Keratinocyte (primary cell): ENCODE measurements at regions not wholly inside any gene's neighbourhood (a gene's known extent, or its start where the extent isn't known, plus 50 kb on each side); places are given as distances from the start of the nearest gene placed in this dataset.
"Not testable (repeated sequence)": the region's sequence is repeated elsewhere in the genome, so short reads cannot be mapped to it uniquely, and the experiment has no call there.

Source experiments
- DNase-seq: peaks from one replicate; pipeline ENCODE4 v3.0.0-alpha.2; 2011; ENCODE audit warnings: low read depth, missing footprints, low spot score
- FAIRE-seq: peaks from 2 replicates; lab custom pipeline; 2011; peaks lifted over from hg19 to GRCh38; lab: Jason Lieb, UNC
- H2AFZ ChIP-seq: 2 replicates; pipeline ENCODE4 v1.6.0; 2012; ENCODE audit warnings: low read length, control low read depth, inconsistent platforms; ENCODE audit not compliant: control insufficient read depth
- H3K27ac ChIP-seq: 2 replicates; pipeline ENCODE4 v1.5.1; 2011; ENCODE audit warnings: low read length; ENCODE audit not compliant: control insufficient read depth, insufficient read depth
- H3K27me3 ChIP-seq: 3 replicates; pipeline ENCODE4 v1.6.0; 2011; ENCODE audit warnings: low read length; ENCODE audit not compliant: control insufficient read depth, insufficient read depth; ENCODE audit errors: extremely low read depth
- H3K36me3 ChIP-seq, 2 experiments: 2 replicates in 1 of 2; 3 replicates in 1 of 2; pipeline ENCODE4 v1.5.1; 2011; ENCODE audit warnings: low read length in 2 of 2, mild to moderate bottlenecking in 1 of 2; ENCODE audit not compliant: control insufficient read depth in 2 of 2, insufficient read depth in 2 of 2; ENCODE audit errors: extremely low read depth in 1 of 2
- H3K4me1 ChIP-seq: 3 replicates; pipeline ENCODE4 v1.5.1; 2011; ENCODE audit warnings: low read length; ENCODE audit not compliant: control insufficient read depth, insufficient read depth; ENCODE audit errors: extremely low read depth
- H3K4me2 ChIP-seq: 3 replicates; pipeline ENCODE4 v1.6.0; 2011; ENCODE audit warnings: low read depth, low read length; ENCODE audit not compliant: control insufficient read depth, insufficient read depth; ENCODE audit errors: extremely low read depth
- H3K4me3 ChIP-seq, 3 experiments: fragments of 200-600 bp in 1 of 3; sonication (generic) in 1 of 3; 2 replicates in 2 of 3; 3 replicates in 1 of 3; pipeline ENCODE4 v1.5.1; 2011 to 2016; ENCODE audit warnings: low read length in 3 of 3, mild to moderate bottlenecking in 3 of 3, control low read depth in 2 of 3, inconsistent platforms in 1 of 3, low read depth in 1 of 3, mixed read lengths in 1 of 3, mixed run types in 1 of 3, moderate library complexity in 1 of 3; ENCODE audit not compliant: control insufficient read depth in 2 of 3, insufficient read depth in 2 of 3; ENCODE audit errors: extremely low read depth in 1 of 3
- H3K79me2 ChIP-seq: 2 replicates; pipeline ENCODE4 v1.6.0; 2012; ENCODE audit warnings: low read length; ENCODE audit not compliant: control insufficient read depth, insufficient read depth
- H3K9ac ChIP-seq: 3 replicates; pipeline ENCODE4 v1.6.0; 2011; ENCODE audit warnings: low read length; ENCODE audit not compliant: control insufficient read depth, insufficient read depth; ENCODE audit errors: extremely low read depth
- H3K9me1 ChIP-seq: 3 replicates; pipeline ENCODE4 v1.6.0; 2011; ENCODE audit warnings: low read length; ENCODE audit not compliant: control insufficient read depth, insufficient read depth; ENCODE audit errors: extremely low read depth
- H3K9me3 ChIP-seq: 2 replicates; pipeline ENCODE4 v1.5.1; 2012; ENCODE audit warnings: low read depth, low read length; ENCODE audit not compliant: control insufficient read depth
- H4K20me1 ChIP-seq: 3 replicates; pipeline ENCODE4 v1.6.0; 2011; ENCODE audit warnings: low read length; ENCODE audit not compliant: control insufficient read depth, insufficient read depth; ENCODE audit errors: extremely low read depth
- EZH2 ChIP-seq: IDR thresholded peaks from one replicate; pipeline ENCODE4 v1.6.1; 2012; ENCODE audit warnings: inconsistent platforms, mild to moderate bottlenecking, low read length, moderate library complexity
- dilution Hi-C: fragments of 300-500 bp; cut with MboI; formaldehyde crosslinking; loops from one replicate; pipeline ENCODE4 v1.7.0; 2020; ENCODE audit warnings: low sequenced_read_pairs; ENCODE audit not compliant: extremely low pct_ligation_motif_present
- TF ChIP-seq, protein P1 (sequence below), 3 experiments: IDR thresholded peaks in 1 of 3; conservative IDR thresholded peaks in 1 of 3; optimal IDR thresholded peaks in 1 of 3; 2 replicates in 2 of 3; 3 replicates in 1 of 3; pipeline versions ENCODE3 to v1.5.1; 2011; ENCODE audit warnings: low read length in 3 of 3, mild to moderate bottlenecking in 3 of 3, moderate library complexity in 2 of 3, control low read depth in 1 of 3, inconsistent platforms in 1 of 3; ENCODE audit not compliant: insufficient read depth in 2 of 3; ENCODE audit errors: extremely low read depth in 1 of 3

DNA sequence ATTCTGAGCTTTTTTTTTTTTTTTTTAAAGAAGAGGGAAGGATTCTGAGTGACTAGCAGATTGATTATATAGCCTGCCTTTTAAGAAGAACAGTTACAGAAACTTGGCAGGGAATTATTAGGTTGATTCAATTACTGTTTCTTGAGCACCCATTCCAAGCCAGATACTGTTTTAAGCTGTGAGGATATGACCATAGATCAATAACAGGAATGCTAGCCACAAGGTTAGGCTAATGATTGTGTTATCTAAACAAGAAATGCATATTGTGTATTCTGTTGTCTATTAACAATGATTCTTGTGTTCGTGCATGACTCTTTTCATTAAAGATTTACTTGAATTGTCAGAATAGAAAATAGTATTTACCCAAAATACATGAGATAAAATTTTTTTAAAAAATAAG is 67.1 kb downstream of the PRORP start:
- H3K4me3 ChIP-seq = no peak overlapping the region
- no peaks in the 10 kb centered on the region for H3K9me1 ChIP-seq
- no peaks in the 10 kb centered on the region for H4K20me1 ChIP-seq
- dilution Hi-C loops = no loop called here
- H3K36me3 ChIP-seq = no peaks in the 10 kb centered on the region
- no peak for TF ChIP-seq EZH2
- TF ChIP-seq, protein P1, sequence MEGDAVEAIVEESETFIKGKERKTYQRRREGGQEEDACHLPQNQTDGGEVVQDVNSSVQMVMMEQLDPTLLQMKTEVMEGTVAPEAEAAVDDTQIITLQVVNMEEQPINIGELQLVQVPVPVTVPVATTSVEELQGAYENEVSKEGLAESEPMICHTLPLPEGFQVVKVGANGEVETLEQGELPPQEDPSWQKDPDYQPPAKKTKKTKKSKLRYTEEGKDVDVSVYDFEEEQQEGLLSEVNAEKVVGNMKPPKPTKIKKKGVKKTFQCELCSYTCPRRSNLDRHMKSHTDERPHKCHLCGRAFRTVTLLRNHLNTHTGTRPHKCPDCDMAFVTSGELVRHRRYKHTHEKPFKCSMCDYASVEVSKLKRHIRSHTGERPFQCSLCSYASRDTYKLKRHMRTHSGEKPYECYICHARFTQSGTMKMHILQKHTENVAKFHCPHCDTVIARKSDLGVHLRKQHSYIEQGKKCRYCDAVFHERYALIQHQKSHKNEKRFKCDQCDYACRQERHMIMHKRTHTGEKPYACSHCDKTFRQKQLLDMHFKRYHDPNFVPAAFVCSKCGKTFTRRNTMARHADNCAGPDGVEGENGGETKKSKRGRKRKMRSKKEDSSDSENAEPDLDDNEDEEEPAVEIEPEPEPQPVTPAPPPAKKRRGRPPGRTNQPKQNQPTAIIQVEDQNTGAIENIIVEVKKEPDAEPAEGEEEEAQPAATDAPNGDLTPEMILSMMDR (optimal IDR thresholded peaks at IDR 0.05 in 1 of 3, IDR thresholded peaks at IDR 0.05 in 1 of 3, conservative IDR thresholded peaks at IDR 0.05 in 1 of 3; ENCODE audit: extremely low read depth in 1 of 3, insufficient read depth in 2 of 3, low read length in 3 of 3) = no peak
- DNase-seq (no peak), FAIRE-seq (no peak)
- no peaks in the 10 kb centered on the region for H3K79me2 ChIP-seq
- H3K27me3 ChIP-seq = no peaks in the 10 kb centered on the region
- H3K9me3 ChIP-seq = no peaks in the 10 kb centered on the region
- H2AFZ ChIP-seq = no peak overlapping the region
- H3K4me1 ChIP-seq = no peaks in the 10 kb centered on the region
- no peak overlapping the region for H3K4me2 ChIP-seq
- no peak overlapping the region for H3K27ac ChIP-seq
- H3K9ac ChIP-seq = no peak overlapping the region

DNA sequence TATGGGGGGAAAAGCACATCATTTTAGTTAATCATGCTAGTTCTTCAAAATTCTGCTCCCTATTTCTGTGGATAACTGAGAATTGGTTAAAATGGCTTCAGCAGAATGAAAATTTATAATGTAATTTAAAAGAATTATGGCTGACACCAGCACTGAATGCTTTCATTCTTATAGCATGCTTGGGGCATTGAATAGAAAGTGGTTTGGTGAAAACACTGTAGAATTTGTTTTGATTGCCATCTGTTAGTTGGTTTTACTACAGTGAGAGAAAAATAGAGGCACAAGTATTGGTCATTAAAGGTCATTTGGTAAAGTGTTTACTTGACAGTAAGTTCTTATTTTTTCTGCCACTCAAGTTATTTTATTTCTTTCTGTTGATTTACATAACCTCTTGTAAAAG is 70.8 kb downstream of the PRORP start:
- Histone ChIP-seq H3K9me1 (no peaks in the 10 kb centered on the region), H4K20me1 (no peaks in the 10 kb centered on the region), H3K9ac (no peak overlapping the region), H3K9me3 (no peaks in the 10 kb centered on the region), H3K79me2 (no peaks in the 10 kb centered on the region), H2AFZ (no peak overlapping the region), H3K27ac (no peak overlapping the region), H3K4me2 (no peak overlapping the region), H3K4me1 (peaks cover 22% of the 10 kb centered on the region), H3K27me3 (no peaks in the 10 kb centered on the region), H3K4me3 (no peak overlapping the region), H3K36me3 (no peaks in the 10 kb centered on the region)
- dilution Hi-C loops = no loop called here
- no peak for FAIRE-seq
- no peak for DNase-seq
- TF ChIP-seq EZH2 = no peak
- TF ChIP-seq, protein P1 (optimal IDR thresholded peaks at IDR 0.05 in 1 of 3, IDR thresholded peaks at IDR 0.05 in 1 of 3, conservative IDR thresholded peaks at IDR 0.05 in 1 of 3; ENCODE audit: extremely low read depth in 1 of 3, insufficient read depth in 2 of 3, low read length in 3 of 3) = no peak

DNA sequence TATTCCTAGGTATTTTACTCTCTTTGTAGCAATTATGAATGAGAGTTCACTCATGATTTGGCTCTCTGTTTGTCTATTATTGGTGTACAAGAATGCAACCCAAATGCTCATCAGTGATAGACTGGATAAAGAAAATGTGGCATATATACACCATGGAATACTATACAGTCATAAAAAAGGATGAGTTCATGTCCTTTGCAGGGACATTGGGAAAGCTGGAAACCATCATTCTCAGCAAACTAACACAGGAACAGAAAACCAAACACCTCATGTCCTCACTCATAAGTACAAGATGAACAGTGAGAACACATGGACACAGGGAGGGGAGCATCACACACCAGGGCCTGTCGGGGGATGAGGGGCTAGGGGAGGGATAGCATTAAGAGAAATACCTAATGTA is 71.8 kb downstream of the PRORP start:
- H3K9ac ChIP-seq, H3K9me1 ChIP-seq, dilution Hi-C loops, DNase-seq, H3K27me3 ChIP-seq, H3K36me3 ChIP-seq, H4K20me1 ChIP-seq, H3K27ac ChIP-seq, H3K79me2 ChIP-seq, H3K9me3 ChIP-seq, H3K4me3 ChIP-seq, FAIRE-seq, H2AFZ ChIP-seq, H3K4me2 ChIP-seq: not testable (repeated sequence)
- peaks cover 24% of the 10 kb centered on the region for H3K4me1 ChIP-seq
